Left renal pelvis (tissue), 4 donors: ENCODE measurements at regions not wholly inside any gene's neighbourhood (a gene's known extent, or its start where the extent isn't known, plus 50 kb on each side); places are given as distances from the start of the nearest gene placed in this dataset.

Experiments
- DNase-seq, 4 donors: peaks; one replicate each; pipeline ENCODE4 v3.0.0-alpha.2; 2013; ENCODE audit warnings: low read depth in 4 of 4, low spot score in 3 of 4

DNA sequence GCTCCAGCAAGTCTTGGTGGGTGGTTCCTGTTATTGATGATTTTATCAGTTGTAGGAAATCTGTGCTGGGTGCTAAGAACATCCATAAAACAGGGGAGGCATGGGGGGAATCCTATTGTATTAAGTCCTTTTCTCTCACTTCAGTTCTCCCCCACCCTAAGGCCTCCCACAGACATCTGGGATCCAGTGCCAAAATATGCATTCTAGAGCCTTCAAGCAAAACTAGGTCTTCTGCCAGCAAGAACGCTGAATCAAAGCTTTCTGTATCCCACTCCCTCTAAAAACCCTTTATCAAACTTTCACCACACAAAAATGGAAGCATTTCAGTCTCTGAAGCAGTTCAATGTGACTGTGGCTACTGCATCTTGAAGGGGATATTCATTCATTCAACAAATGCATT, 281.9 kb downstream of the GAS1 start:
- DNase-seq: no peak

DNA sequence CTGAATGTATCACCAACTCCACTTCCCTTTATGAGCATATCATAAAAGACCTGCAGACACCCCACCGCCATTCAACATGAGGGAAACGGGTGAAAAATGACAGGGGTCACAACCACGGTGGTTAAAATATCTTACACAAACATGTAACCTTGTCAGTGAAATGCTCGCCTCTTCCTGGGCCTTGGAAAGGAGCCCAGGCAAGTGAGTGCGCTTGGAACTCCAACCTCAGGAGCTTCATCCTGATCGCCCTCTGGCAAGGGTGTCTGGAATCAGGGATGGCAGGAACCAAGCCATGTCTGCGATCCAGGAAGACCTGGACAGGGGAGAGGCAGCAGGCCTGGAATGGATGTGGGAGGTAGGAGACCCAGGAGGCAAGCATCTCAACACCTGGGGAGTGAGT, 282.7 kb downstream of the GAS1 start:
- DNase-seq: no peak

DNA sequence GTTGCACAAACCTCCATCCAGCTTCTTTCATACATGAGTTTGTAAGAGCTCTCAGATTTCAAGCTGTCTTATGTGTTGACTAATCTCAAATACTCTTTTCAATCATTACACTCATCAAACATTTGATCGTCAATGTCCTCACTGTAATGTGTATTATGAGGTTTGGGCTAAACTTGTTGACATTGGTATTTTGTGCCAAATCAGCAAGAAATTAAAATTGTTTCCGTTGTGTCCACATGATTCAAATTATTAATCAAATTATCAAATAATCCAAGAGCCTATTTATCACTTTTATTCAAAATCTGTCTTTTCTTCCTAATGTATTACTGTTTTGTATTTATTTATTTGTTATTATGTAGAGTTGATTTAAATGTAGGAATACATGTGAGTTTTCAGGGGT, 283.4 kb downstream of the GAS1 start:
- DNase-seq: no peak

DNA sequence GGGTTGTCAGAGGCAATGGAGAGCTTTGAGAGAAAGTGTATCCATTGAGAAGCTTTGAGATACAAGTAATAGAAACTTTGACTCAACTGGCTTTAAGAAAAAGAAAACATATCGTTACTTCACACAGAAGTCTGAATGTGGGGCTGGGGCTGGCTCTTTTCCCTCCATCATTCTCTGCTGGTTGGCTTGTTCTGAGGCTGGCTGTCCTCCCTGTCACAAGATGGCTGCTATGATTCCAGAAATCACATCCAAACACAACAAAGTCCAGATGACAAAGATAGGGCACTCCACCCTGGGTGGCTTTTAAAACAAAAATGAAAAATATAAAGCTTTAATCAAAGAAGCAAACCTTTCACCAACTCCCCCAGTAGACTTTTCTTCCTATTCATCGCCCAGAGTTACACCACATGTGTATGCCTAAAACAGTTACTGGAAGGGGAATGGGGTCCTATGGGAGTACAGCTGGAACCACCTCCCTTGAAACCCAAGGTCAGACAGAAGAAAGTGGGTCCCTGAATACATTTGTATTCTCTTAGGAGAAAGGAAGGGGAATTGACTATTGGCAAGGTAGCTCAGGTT, 284.3 kb downstream of the GAS1 start:
- DNase-seq: no peak

DNA sequence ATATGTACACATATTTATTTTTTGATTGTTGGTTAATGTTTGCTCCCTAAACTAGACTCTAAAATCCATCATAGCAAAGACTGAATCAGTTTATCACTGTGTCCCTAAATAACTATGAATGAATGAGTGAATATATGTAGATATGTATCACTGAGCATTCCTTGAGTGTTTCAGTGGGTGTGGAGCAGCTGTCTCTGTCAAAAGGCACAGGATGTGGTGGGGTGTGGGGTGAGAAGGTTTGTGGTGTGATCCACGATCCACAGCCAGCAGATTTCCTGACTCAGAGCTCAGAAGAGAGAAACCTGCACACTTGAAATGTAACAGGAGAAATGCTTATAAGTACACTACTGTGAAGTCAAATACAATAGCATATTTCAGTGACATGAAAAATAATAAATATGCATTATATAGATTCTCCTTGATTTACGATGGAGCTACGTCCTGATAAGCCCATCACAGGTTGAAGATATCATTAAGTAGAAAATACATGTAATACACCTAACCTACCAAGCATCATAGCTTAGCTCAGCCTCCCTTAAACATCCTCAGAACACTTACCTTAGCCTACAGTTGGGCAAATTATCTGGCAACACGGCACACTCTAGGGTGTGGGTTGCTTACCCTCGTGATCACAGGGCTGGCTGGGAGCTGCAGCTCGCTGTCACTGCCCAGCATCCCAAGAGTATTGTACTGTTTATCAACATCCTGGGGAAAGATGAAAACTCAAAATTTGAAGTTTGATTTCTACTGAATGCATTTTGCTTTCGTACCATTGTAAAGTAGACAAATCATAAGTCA, 287.0 kb downstream of the GAS1 start:
- DNase-seq: no peak

DNA sequence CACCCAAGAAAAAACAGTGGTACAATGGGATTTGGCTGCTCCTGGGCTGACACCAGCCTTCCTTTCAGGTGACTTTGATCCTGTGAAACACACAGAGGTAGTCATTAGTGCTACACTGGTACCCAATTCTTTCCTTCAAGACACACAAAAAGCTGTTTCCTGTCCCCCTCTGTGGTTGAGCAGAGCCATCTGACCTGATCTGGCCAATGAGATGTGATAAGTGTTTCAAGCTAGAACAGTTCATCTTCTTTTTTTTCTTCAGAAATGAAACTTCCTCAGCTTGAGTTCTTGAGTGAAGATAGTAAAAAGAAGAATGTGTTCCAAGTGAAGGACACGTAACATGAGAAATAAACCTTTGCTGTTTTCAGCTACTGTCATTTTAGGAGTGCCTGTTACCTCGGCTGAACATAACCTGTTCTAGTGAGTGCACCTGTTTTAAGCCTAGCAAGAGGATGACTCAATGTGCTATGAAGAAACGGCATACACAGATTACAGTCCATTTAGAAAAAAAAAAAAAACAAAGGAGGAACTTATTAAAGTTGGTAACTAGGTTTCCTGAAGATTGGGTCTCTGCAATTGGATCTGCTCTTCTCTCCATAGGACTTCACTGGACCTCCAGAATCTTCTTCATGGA, 287.8 kb downstream of the GAS1 start:
- no peak for DNase-seq

DNA sequence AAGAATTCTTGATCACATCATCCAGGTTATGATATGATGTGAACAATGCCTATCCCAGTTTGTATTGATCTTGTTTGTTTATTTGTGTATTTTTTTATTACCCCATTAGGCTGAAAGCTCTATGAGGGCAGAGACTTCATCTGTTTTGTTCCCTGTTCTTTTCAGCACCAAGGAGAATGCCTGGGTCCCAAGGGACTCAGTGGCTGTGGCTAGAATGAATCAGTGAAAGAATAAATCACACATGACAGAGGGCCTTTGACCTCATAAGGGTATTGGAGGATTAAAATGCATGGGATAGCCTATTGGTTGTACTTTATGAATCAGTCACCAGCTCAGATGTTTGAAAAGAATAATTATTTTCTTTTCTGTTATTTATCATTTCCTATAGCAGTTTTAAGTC, 292.2 kb downstream of the GAS1 start:
- no peak for DNase-seq

DNA sequence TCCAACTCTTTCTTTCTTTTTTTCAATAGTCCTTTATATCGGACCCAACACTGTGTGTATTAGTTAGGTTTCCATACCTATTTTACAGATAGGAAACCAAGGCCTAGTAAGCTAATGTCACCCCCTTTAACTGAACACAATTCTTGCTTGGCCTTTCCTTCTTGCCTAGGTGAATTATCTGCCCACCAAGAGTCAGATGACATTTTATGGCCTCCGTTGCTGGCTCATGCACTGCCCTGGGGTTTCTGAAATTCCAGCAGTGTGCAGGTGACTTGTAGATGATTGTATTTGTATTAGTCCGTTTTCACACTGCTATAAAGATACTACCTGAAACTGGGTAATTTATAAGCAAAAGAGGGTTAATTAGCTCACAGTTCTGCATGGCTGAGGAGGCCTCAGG, 293.8 kb downstream of the GAS1 start:
- DNase-seq: no peak

DNA sequence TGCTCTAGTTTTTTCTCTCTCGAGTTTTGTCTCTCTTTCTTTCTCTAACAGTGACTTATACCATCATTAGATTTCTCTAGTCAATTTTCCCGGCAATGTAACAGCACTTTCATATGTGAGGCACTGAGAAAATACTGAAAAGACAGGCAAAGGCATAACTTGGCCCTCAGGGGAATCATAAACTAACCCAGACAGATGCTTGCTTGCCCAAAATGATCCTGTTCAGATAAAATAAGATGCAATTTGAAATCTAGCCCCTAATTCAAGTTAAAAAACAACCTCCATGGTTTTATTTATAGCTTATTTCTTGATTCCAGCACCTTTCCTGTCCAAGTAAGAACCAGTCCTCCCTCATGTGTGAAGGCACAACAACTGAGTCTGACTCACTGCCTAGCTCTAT, 294.6 kb downstream of the GAS1 start:
- no peak for DNase-seq

DNA sequence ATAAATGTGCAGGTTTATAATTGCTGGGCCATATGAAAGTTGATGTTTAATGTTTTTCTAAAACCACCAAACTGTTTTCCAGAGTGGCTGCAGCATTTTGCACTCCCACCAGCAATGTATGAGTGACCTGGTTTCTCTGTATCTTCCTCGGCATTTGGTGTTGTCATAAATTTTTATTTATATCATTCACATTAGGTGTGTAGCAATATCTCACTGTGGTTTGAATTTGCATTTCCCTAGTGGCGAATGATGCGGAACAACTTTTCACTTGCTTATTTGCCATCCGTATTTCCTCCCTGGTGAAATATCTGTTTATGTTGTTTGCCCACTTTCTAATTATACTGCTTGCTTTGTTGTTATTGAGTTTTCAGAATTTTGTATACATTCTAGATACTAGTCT, 295.7 kb upstream of the TUT7 start:
- no peak for DNase-seq

DNA sequence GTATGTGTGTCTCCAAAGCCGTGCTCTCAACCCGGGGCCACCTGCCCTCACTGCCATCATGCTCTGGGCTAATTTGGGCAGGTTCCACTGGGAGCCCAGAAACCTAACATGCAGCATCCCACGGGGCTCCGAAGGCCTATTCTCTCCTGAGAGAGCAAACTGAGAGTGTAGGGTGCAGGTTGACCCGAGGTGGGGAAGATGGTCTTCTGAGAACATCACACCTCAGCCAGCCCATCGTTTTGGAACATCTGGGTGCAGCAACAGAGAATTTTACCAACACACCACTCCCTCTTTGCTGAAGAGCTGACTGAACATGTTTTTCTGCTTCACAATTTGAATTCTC, 294.6 kb upstream of the TUT7 start:
- DNase-seq: no peak

DNA sequence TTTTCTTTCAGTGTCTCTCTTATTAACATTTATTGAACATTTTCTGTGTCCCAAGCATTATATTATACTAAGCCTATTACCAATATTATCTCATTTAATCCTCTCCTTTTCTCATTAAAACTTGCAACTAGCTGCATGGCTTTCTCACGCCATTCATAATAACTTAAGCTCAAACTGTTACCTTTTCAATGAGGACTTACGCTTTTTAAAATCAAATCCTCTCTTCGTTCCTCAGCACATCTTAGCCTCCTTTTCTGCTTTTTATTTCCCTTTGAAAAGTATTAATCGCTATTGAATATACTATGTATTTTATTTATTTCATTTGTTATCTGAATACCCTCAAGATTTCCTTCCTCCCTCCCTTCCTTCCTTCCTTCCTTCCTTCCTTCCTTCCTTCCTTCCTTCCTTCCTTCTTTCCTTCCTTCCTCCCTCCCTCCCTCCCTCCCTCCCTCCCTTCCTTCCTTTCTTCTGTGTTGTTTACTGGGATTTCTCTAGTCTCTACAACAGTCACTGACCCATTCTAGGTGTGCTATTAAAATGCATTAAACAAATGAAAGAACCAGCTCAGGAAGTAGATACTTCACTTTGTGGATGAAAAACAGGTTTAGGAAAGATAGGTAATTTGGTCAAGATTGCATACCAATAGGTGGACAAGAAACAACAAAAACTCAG, 294.1 kb upstream of the TUT7 start:
- no peak for DNase-seq

DNA sequence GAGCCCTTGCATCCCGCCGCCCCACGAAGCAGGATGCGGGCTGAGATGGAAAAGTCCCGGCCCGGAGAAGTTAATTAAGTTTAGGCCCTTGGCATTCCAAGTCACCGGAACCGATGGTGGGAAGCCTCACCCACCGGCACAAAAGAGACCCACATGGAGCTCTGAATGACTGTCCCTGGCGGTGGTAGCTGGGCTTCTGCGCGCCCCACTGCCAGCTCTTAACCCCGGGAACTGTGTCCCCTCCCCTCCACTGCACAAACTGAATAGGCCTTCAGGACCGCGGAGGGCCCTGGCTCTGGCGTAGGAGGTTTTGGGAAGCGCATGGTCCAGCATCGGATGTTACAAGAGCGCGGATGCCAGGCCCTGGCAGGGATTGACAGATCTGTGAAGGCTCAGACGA, 291.1 kb upstream of the TUT7 start:
- no peak for DNase-seq

DNA sequence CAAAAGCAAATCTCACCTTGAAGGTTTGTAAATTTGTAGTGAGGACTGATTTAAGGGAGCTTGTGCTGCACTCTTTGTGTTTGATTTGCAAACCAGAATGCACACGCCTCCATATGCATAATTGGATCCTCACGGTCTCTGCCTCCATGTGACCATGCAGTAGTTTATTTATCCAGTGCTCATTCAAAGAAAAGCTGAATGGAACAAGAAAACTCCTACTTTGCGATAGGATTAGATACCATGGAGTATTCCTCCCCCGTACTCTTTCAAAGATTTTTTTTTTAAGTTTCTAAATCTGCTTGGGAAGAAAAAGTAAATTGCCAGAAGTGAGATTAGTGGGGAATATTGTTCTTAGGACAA, 290.4 kb upstream of the TUT7 start:
- DNase-seq: no peak

DNA sequence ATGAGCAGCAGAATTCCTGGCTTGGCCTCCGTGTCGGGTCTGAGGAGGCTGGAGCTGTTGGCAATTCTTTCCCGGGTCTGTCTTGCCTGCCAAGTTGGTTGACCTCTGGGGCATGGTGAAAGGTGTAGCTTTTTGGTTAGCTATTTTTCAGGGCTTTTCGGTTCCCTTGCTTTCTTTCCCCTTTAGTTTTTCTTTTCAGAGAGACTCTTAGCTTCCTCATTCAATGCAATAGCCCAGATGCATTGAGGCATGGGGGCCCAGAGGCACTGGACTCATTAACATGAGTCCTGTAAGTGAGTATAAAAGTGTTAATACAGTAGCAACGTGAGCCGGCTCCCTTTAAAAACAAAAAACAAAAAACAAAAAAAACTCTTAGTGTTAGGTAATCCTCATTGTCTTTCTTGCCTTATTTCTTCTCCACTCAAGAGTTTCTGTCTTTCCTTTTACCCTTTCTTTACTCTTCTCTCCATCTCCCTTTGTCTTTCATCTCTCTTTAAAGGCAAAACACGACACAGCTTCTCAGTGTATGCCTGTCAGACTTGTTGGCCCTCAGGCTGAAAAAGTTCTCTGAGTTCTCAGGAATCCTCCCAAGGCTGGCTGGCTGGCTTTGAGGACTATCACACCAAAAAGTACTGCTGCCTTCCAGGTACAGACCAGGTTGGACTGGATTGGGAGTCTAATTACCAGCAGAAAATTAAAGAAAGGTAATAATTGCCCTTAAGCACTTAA, 289.9 kb upstream of the TUT7 start:
- DNase-seq: no peak

DNA sequence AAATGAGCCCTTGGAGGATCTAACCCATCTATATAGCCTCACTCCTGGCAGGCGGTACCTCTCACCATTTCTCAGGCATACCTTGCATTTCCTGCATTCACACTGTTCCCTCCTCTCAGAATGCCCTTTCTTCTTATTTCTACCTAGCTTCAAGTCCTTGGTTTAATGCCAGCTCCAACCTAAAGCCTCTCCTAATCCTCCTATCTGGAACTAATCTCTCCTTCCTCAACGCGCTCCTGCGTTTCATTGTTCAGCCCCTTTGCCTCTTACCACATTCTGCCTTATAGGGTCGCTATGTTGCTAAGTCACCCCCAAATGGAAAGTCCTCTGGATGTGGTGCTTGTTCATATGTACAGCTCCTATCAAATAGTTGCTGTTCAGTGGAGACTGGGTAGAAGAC, 288.5 kb upstream of the TUT7 start:
- no peak for DNase-seq

DNA sequence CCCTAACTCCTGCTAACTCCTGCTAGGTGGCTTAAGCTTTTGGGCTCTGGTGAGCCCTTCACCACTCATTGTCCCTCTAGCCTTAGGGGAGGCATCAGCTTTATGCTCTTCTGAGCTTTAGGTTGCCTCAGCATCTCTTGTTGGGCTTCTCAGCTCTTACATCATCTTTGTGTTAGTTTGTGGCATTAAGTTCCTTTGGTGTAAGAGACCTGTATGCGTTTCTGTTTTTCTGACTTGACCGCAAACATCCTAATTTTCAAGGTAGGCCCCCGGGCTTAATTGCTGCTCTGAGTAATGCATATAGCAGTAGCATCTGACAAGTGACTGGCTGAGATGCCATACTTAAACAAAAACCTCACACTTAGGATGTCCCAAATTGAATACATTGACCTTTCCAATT, 287.8 kb upstream of the TUT7 start:
- DNase-seq: no peak

DNA sequence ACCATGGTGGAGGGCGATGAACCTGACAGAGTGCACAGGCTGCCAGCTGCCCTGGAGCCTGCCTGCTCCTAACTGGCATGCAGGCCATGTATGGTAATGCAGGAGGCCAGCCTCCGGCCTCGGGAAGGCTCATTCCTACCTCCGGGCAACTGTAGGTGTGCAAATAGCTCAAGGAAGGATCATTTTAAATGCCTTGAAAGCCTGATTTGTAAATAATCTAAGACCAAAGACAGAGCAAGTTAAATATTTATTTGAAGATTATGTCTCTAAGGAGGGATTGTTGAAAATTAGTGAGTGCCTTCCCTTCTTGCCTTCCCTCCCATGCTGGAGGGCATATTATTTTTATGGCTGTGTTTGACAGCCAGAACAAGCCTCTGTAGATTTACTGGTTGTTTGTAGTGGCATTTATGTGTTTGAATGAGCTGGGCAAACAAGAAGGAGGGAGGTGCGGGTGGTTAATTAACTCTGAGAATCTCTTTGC, 285.7 kb upstream of the TUT7 start:
- no peak for DNase-seq

DNA sequence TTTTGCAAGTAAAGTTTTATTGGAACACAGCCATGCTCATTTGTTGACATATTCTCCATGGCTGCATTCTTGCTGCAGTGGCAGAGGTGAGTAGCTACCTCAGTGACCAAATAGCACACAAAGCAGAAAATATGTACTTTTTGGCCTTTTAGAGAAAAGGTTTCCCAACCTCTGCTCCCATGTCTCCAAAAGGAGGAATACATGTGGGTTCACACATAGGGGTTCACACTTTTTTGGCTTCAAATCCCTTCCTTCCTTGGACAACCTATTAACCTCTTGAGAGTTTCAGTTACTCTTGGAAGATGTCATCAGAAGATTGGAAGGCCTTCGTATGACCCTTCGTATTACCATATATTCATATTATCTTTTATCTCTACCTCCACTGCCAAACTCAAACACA, 285.1 kb upstream of the TUT7 start:
- DNase-seq: no peak

DNA sequence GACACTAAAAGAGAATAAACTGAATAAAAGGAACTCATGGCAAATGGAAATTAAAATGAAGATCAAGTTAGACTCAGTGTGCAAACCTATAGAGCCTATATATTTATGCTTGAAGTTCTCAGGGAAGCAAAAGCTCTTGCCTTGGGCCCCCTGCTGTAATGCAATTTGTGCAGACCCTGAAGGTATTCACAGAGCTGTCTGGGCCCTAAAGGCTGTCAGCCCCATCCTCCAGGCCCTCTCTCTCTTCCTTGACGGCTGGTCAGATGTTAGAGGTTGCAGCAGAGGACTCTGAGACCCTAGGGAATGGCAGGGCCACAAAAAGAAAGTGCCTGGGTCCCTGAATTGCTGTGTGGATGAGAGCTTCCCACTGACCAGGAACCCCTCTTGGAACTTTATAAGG, 283.9 kb upstream of the TUT7 start:
- DNase-seq: no peak

DNA sequence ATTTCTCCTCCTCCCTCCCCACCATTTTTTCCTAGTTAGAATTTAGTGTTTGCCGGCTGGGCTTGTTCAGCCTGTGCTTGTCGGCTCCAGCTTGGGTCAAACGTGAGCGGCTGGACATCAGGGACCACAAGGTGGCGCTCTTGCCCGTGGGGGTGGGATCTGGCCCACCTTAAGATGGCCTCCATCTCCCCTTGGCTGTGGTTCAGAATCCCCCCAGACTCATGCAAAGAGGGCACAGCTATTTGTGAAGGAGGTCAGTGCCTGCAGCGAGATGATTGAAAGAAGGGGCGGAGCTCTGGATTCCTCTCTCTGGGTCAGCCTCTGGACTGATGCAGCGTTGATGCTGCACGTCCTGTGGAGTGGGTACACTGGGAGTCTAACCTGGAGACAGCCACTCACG, 283.3 kb upstream of the TUT7 start:
- no peak for DNase-seq
